ENCODE measurements at regions not wholly inside any gene's neighbourhood (a gene's known extent, or its start where the extent isn't known, plus 50 kb on each side); places are given as distances from the start of the nearest gene placed in this dataset.

DNA sequence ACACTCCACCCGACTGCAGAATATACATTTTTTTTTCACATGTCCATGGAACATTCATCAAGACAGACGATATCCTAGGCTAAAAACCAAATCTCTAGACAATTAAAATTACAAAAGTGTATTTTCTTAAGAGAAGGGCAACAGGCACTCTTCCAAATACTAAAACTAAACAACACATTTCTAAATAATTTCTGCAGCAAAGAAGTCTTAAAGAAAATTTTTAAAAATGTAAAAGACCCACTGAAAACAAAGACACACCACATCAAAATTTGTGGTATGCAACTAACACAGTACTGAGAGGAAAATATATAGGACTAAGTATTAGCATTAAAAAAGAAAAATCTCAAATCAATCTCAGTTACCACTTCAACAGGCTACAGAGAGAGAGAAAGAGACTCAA lies 570.0 kb downstream of the SLC16A7 start:
- TF ChIP-seq, protein P1, sequence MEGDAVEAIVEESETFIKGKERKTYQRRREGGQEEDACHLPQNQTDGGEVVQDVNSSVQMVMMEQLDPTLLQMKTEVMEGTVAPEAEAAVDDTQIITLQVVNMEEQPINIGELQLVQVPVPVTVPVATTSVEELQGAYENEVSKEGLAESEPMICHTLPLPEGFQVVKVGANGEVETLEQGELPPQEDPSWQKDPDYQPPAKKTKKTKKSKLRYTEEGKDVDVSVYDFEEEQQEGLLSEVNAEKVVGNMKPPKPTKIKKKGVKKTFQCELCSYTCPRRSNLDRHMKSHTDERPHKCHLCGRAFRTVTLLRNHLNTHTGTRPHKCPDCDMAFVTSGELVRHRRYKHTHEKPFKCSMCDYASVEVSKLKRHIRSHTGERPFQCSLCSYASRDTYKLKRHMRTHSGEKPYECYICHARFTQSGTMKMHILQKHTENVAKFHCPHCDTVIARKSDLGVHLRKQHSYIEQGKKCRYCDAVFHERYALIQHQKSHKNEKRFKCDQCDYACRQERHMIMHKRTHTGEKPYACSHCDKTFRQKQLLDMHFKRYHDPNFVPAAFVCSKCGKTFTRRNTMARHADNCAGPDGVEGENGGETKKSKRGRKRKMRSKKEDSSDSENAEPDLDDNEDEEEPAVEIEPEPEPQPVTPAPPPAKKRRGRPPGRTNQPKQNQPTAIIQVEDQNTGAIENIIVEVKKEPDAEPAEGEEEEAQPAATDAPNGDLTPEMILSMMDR (conservative IDR thresholded peaks at IDR 0.05 in 1 of 2, IDR thresholded peaks at IDR 0.05 in 1 of 2; ENCODE audit: extremely low read depth in 1 of 2, insufficient read depth in 1 of 2, low read depth in 1 of 2, low read length in 2 of 2): no peak
- no peak for TF ChIP-seq EZH2 (IDR thresholded peaks at IDR 0.05; ENCODE audit: borderline replicate concordance, low read length)

Data from mammary epithelial cell (primary cell).